ENCODE measurements at regions not wholly inside any gene's neighbourhood (a gene's known extent, or its start where the extent isn't known, plus 50 kb on each side); places are given as distances from the start of the nearest gene placed in this dataset.

- TF ChIP-seq REST (IDR thresholded peaks at IDR 0.05; ENCODE audit: insufficient replicate concordance, low read depth) (no peak), CTCF (IDR thresholded peaks at IDR 0.05; ENCODE audit: insufficient read depth, low read length) (no peak), SPI1 (IDR thresholded peaks at IDR 0.05; ENCODE audit: borderline replicate concordance, low read depth) (no peak), POLR2AphosphoS5 (IDR thresholded peaks at IDR 0.05; ENCODE audit: low read depth) (no peak), GABPA (IDR thresholded peaks at IDR 0.05; ENCODE audit: low read depth) (no peak)
- Histone ChIP-seq H3K27me3 (ENCODE audit: insufficient read depth, poor library complexity, severe bottlenecking) (no peaks in the 10 kb centered on the region), H3K4me3 (replicated peaks; ENCODE audit: insufficient read depth, low read length) (no peak overlapping the region), H3K27ac (replicated peaks) (no peak overlapping the region)
- no peak for DNase-seq (ENCODE audit: low read depth in 1 of 2, low spot score in 1 of 2)
Measured at GRCh38 chr3:189490749-189491148, 140.4 kb upstream of the TP63 start.

DNA sequence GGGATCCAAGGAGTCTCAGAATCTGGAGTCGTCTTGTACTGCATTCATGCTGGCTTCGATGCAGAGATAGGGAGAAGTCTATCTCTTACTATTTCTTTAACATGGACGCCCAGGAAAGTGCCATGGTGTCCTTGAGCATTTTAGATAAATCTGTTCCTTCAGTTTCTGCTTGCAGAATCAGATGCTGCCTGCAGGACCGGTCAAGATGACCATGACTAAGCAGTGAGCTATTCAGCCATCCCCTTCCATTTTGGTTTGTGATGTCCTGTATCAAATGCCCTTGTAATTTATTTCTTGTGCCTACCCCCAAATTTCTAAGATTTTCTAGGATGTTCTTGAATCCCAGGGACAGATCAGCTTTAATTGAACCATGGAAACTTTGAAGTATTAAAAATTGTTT lies 139.4 kb upstream of the TP63 start:
- Histone ChIP-seq H3K27me3 (ENCODE audit: insufficient read depth, poor library complexity, severe bottlenecking) (no peaks in the 10 kb centered on the region), H3K27ac (replicated peaks) (no peak overlapping the region), H3K4me3 (replicated peaks; ENCODE audit: insufficient read depth, low read length) (no peak overlapping the region)
- DNase-seq (ENCODE audit: low read depth in 1 of 2, low spot score in 1 of 2) = no peak
- TF ChIP-seq GABPA (IDR thresholded peaks at IDR 0.05; ENCODE audit: low read depth) (no peak), POLR2AphosphoS5 (IDR thresholded peaks at IDR 0.05; ENCODE audit: low read depth) (no peak), REST (IDR thresholded peaks at IDR 0.05; ENCODE audit: insufficient replicate concordance, low read depth) (no peak), SPI1 (IDR thresholded peaks at IDR 0.05; ENCODE audit: borderline replicate concordance, low read depth) (no peak), CTCF (IDR thresholded peaks at IDR 0.05; ENCODE audit: insufficient read depth, low read length) (no peak)

DNA sequence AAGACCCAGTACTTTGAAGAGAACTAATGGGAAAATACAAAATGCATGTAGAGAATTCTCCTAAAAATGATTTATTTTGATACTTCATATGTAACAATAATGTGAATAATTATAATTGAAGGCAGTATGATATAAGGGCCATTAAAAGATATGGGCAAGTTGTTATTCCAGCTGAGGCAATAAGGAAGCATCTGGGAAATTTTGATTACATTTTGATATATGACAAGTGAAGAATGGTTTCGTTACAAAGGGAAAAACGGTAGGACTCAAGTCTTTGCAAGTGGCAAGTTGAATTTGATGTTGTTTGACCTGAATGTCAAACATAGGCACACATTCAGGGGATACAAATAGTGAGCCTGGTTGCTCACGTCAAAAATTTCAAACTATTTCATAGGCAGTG lies 137.9 kb upstream of the TP63 start:
- no peak for DNase-seq (ENCODE audit: low read depth in 1 of 2, low spot score in 1 of 2)
- Histone ChIP-seq H3K27me3 (ENCODE audit: insufficient read depth, poor library complexity, severe bottlenecking) (no peaks in the 10 kb centered on the region), H3K27ac (replicated peaks) (no peak overlapping the region), H3K4me3 (replicated peaks; ENCODE audit: insufficient read depth, low read length) (no peak overlapping the region)
- TF ChIP-seq REST (IDR thresholded peaks at IDR 0.05; ENCODE audit: insufficient replicate concordance, low read depth) (no peak), SPI1 (IDR thresholded peaks at IDR 0.05; ENCODE audit: borderline replicate concordance, low read depth) (no peak), POLR2AphosphoS5 (IDR thresholded peaks at IDR 0.05; ENCODE audit: low read depth) (no peak), CTCF (IDR thresholded peaks at IDR 0.05; ENCODE audit: insufficient read depth, low read length) (no peak), GABPA (IDR thresholded peaks at IDR 0.05; ENCODE audit: low read depth) (no peak)

Data from HL-60 (cell line).